GM19328 (cell line): ENCODE measurements at regions not wholly inside any gene's neighbourhood (a gene's known extent, or its start where the extent isn't known, plus 50 kb on each side); places are given as distances from the start of the nearest gene placed in this dataset.
"Not testable (repeated sequence)": the region's sequence is repeated elsewhere in the genome, so short reads cannot be mapped to it uniquely, and the experiment has no call there.

ENCODE experiments used
- ATAC-seq: cut with Tn5 transposase; IDR thresholded peaks from one replicate; pipeline ENCODE4 v1.9.1; 2021; ENCODE audit warnings: mild to moderate bottlenecking, moderate library complexity; ENCODE audit not compliant: unreplicated experiment

- no peak for ATAC-seq
These were observed 122.0 kb downstream of the GLUD2 start for GRCh38 chrX:121169099-121170035.

- ATAC-seq, result no peak
These were observed 125.3 kb downstream of the GLUD2 start for GRCh38 chrX:121172703-121173102.

GRCh38 chrX:121179972-121180371, 132.6 kb downstream of the GLUD2 start:
- no peak for ATAC-seq

- ATAC-seq, result no peak
These were observed 144.4 kb downstream of the GLUD2 start for GRCh38 chrX:121191779-121192178.

- no peak for ATAC-seq
These were observed 148.3 kb downstream of the GLUD2 start for GRCh38 chrX:121195719-121196118.

GRCh38 chrX:121196872-121197444, 149.5 kb downstream of the GLUD2 start:
- not testable (repeated sequence) for ATAC-seq

- ATAC-seq, result no peak
These were observed 161.2 kb downstream of the GLUD2 start for GRCh38 chrX:121208563-121208962.

- ATAC-seq, result no peak
These were observed 169.4 kb downstream of the GLUD2 start for GRCh38 chrX:121216641-121217374.

GRCh38 chrX:121221322-121221977, 174.0 kb downstream of the GLUD2 start:
- ATAC-seq, result no peak

GRCh38 chrX:121227888-121228287, 180.5 kb downstream of the GLUD2 start:
- no peak for ATAC-seq

GRCh38 chrX:121231566-121232358, 184.4 kb downstream of the GLUD2 start:
- no peak for ATAC-seq

- ATAC-seq, result no peak
These were observed 188.6 kb downstream of the GLUD2 start for GRCh38 chrX:121236040-121236439.

GRCh38 chrX:121238093-121238492, 190.7 kb downstream of the GLUD2 start:
- ATAC-seq, result no peak

- ATAC-seq, result no peak
These were observed 197.1 kb downstream of the GLUD2 start for GRCh38 chrX:121244511-121244910.

- no peak for ATAC-seq
These were observed 198.4 kb downstream of the GLUD2 start for GRCh38 chrX:121245763-121246162.

- no peak for ATAC-seq
These were observed 206.9 kb downstream of the GLUD2 start for GRCh38 chrX:121254336-121254735.

- ATAC-seq, result no peak
These were observed 209.2 kb downstream of the GLUD2 start for GRCh38 chrX:121256647-121257046.

- no peak for ATAC-seq
These were observed 211.1 kb downstream of the GLUD2 start for GRCh38 chrX:121258545-121258944.

GRCh38 chrX:121259170-121259569, 211.8 kb downstream of the GLUD2 start:
- ATAC-seq, result no peak

- ATAC-seq, result no peak
These were observed 213.3 kb downstream of the GLUD2 start for GRCh38 chrX:121260596-121261240.
